ENCODE measurements at regions not wholly inside any gene's neighbourhood (a gene's known extent, or its start where the extent isn't known, plus 50 kb on each side); places are given as distances from the start of the nearest gene placed in this dataset.

DNA sequence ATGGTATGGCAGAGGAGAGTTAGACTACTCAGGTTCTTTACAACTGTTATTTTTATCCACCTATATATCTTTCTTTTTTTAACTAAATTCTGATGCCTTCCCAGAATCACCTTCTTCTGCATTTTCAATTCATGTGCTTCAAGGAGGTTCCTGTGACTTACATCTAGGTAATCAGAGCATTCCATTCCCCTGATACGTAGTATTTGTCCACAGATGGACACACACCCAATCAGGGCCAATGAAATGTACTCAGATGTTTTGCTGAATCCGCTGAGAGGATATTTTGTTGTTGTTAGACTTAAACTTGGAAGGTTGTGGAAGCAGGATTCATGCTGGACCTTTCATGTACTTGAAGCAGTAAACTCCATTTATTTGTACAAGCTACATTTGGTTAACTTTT, 159.4 kb upstream of the FER start:
- Histone ChIP-seq H3K4me1 (ENCODE audit: insufficient read depth) (no peaks in the 10 kb centered on the region), H3K36me3 (replicated peaks; ENCODE audit: insufficient read depth, low read depth) (no peaks in the 10 kb centered on the region), H3K4me2 (no peak overlapping the region), H3K79me2 (no peaks in the 10 kb centered on the region), H3K27ac (no peak overlapping the region), H3K4me3 (no peak overlapping the region), H3K27me3 (no peaks in the 10 kb centered on the region), H3K9me2 (replicated peaks; ENCODE audit: insufficient read depth) (no peaks in the 10 kb centered on the region), H3K9me3 (ENCODE audit: low read depth) (no peaks in the 10 kb centered on the region), H4K20me1 (ENCODE audit: insufficient read depth, poor library complexity, severe bottlenecking) (no peaks in the 10 kb centered on the region), H2AFZ (no peak overlapping the region)
- WGBS (ENCODE audit: low lambda C conversion rate, missing lambda C conversion rate), result 65% methylated on average over 2 of the region's 2 CpGs
- no peak for TF ChIP-seq EZH2phosphoT487 (IDR thresholded peaks at IDR 0.05; ENCODE audit: low read depth, severe bottlenecking, unreplicated experiment)
- DNase-seq (ENCODE audit: low spot score), result no peak

DNA sequence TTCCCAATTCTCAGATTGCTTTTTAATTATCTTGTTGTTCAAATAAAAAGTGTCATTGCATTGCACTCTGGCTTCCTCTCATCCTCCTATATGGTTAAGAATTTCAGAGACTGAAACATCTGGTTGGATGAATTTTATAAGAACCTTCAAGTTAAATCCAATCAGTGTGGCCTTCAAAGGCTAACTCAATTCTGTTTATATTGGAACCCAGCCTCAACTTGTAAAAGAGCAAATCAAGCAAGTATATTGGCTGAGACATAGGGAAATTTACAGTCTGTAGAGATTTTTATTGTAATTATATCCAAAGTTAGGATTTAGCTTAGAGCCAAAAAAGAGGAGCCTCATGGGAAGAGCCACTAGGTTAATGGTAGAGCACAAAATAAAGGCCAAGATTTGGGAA, 159.9 kb upstream of the FER start:
- TF ChIP-seq EZH2phosphoT487 (IDR thresholded peaks at IDR 0.05; ENCODE audit: low read depth, severe bottlenecking, unreplicated experiment) (no peak), EZH2 (IDR thresholded peaks at IDR 0.05; ENCODE audit: borderline replicate concordance) (no peak)
- TF ChIP-seq, protein P1, sequence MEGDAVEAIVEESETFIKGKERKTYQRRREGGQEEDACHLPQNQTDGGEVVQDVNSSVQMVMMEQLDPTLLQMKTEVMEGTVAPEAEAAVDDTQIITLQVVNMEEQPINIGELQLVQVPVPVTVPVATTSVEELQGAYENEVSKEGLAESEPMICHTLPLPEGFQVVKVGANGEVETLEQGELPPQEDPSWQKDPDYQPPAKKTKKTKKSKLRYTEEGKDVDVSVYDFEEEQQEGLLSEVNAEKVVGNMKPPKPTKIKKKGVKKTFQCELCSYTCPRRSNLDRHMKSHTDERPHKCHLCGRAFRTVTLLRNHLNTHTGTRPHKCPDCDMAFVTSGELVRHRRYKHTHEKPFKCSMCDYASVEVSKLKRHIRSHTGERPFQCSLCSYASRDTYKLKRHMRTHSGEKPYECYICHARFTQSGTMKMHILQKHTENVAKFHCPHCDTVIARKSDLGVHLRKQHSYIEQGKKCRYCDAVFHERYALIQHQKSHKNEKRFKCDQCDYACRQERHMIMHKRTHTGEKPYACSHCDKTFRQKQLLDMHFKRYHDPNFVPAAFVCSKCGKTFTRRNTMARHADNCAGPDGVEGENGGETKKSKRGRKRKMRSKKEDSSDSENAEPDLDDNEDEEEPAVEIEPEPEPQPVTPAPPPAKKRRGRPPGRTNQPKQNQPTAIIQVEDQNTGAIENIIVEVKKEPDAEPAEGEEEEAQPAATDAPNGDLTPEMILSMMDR (IDR thresholded peaks at IDR 0.05; ENCODE audit: poor library complexity), result no peak
- Histone ChIP-seq H3K79me2 (no peaks in the 10 kb centered on the region), H3K27me3 (no peaks in the 10 kb centered on the region), H3K9me3 (ENCODE audit: low read depth) (no peaks in the 10 kb centered on the region), H3K27ac (no peak overlapping the region), H3K9me2 (replicated peaks; ENCODE audit: insufficient read depth) (no peaks in the 10 kb centered on the region), H4K20me1 (ENCODE audit: insufficient read depth, poor library complexity, severe bottlenecking) (no peaks in the 10 kb centered on the region), H2AFZ (no peak overlapping the region), H3K4me3 (no peak overlapping the region), H3K4me2 (no peak overlapping the region), H3K36me3 (replicated peaks; ENCODE audit: insufficient read depth, low read depth) (no peaks in the 10 kb centered on the region), H3K4me1 (ENCODE audit: insufficient read depth) (no peaks in the 10 kb centered on the region)
- DNase-seq (ENCODE audit: low spot score), result no peak

DNA sequence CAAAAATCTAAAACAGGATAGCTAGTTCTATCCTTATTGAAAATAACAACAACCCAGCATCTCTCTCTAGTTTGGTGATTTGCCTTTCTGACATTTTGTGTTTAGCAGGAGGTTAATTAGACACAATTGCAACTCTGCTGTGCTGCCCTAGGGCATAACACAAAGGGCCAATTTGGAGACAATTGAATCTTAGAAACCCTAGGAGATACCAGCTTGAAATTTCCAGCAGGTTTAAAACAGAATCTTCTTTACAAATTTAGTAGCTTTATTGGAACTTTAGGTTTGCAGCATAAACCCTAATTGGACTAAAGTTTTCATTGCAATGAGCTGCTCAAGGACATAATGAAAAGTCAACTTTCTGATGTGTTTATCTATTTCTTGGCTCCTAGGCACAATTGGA, 166.7 kb upstream of the FER start:
- Histone ChIP-seq H3K36me3 (replicated peaks; ENCODE audit: insufficient read depth, low read depth) (no peaks in the 10 kb centered on the region), H3K4me1 (ENCODE audit: insufficient read depth) (no peaks in the 10 kb centered on the region), H2AFZ (no peak overlapping the region), H4K20me1 (ENCODE audit: insufficient read depth, poor library complexity, severe bottlenecking) (no peaks in the 10 kb centered on the region), H3K27ac (no peak overlapping the region), H3K27me3 (no peaks in the 10 kb centered on the region), H3K4me2 (no peak overlapping the region), H3K4me3 (no peak overlapping the region), H3K79me2 (no peaks in the 10 kb centered on the region), H3K9me3 (ENCODE audit: low read depth) (no peaks in the 10 kb centered on the region), H3K9me2 (replicated peaks; ENCODE audit: insufficient read depth) (no peaks in the 10 kb centered on the region)
- TF ChIP-seq EZH2phosphoT487 (IDR thresholded peaks at IDR 0.05; ENCODE audit: low read depth, severe bottlenecking, unreplicated experiment) (no peak), EZH2 (IDR thresholded peaks at IDR 0.05; ENCODE audit: borderline replicate concordance) (no peak)
- TF ChIP-seq, protein P1 (IDR thresholded peaks at IDR 0.05; ENCODE audit: poor library complexity), result no peak
- no peak for DNase-seq (ENCODE audit: low spot score)

DNA sequence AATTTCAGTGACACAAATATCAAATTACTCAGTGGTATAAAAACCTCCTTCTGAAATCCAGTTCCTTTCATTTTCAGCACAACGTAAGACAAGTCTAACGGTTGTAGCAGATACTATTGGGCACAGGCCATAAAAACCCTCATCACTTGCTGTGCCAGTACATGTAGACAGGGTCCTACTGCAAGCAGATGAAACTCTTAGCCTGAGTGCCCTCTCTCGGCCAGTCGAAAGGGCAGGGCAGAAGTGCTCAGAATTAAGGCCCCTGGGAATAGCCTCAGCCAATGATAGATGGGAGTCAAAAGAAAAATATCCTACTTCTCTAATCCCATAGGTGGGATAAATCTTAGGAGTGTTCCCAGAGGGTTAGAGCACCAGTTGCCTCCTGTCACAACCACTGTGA, 168.5 kb upstream of the FER start:
- H3K4me2 ChIP-seq, result no peak overlapping the region
- 80% methylated on average over 4 of the region's 4 CpGs for WGBS (ENCODE audit: low lambda C conversion rate, missing lambda C conversion rate)
- no peaks in the 10 kb centered on the region for H4K20me1 ChIP-seq (ENCODE audit: insufficient read depth, poor library complexity, severe bottlenecking)
- DNase-seq (ENCODE audit: low spot score), result no peak
- no peak overlapping the region for H2AFZ ChIP-seq
- H3K4me1 ChIP-seq (ENCODE audit: insufficient read depth), result no peaks in the 10 kb centered on the region
- H3K79me2 ChIP-seq, result no peaks in the 10 kb centered on the region
- no peak overlapping the region for H3K4me3 ChIP-seq
- no peaks in the 10 kb centered on the region for H3K36me3 ChIP-seq (replicated peaks; ENCODE audit: insufficient read depth, low read depth)
- TF ChIP-seq EZH2phosphoT487 (IDR thresholded peaks at IDR 0.05; ENCODE audit: low read depth, severe bottlenecking, unreplicated experiment) (no peak), EZH2 (IDR thresholded peaks at IDR 0.05; ENCODE audit: borderline replicate concordance) (no peak)
- TF ChIP-seq, protein P1 (IDR thresholded peaks at IDR 0.05; ENCODE audit: poor library complexity), result no peak
- no peak overlapping the region for H3K27ac ChIP-seq
- no peaks in the 10 kb centered on the region for H3K27me3 ChIP-seq
- H3K9me3 ChIP-seq (ENCODE audit: low read depth), result no peaks in the 10 kb centered on the region
- no peaks in the 10 kb centered on the region for H3K9me2 ChIP-seq (replicated peaks; ENCODE audit: insufficient read depth)
